ENCODE measurements at regions not wholly inside any gene's neighbourhood (a gene's known extent, or its start where the extent isn't known, plus 50 kb on each side); places are given as distances from the start of the nearest gene placed in this dataset.

- no peak overlapping the region for H3K4me2 ChIP-seq (ENCODE audit: low read length)
- intact Hi-C loops (cut with micrococcal nuclease) = no loop called here
- ATAC-seq (no peak), DNase-seq (ENCODE audit: low read depth, low spot score) (no peak)
- H3K79me2 ChIP-seq (ENCODE audit: insufficient read depth, low read length) = no peaks in the 10 kb centered on the region
- no peak overlapping the region for H3K9ac ChIP-seq (ENCODE audit: low read length)
- H3K9me3 ChIP-seq (ENCODE audit: control insufficient read depth in 1 of 2, insufficient read depth in 1 of 2, low read depth in 1 of 2, low read length in 2 of 2) = no peaks in the 10 kb centered on the region
- TF ChIP-seq TCF7L2 (IDR thresholded peaks at IDR 0.05; ENCODE audit: borderline replicate concordance, extremely low read depth, insufficient read depth, insufficient read length) = no peak
- no peak for TF ChIP-seq ATF3 (IDR thresholded peaks at IDR 0.05)
- no peak for TF ChIP-seq EGR1 (IDR thresholded peaks at IDR 0.05; ENCODE audit: low read depth)
- TF ChIP-seq SRF (IDR thresholded peaks at IDR 0.05; ENCODE audit: low read depth) = no peak
- TF ChIP-seq POLR2AphosphoS5 (IDR thresholded peaks at IDR 0.05; ENCODE audit: low read depth, low read length) = no peak
- no peak for TF ChIP-seq POLR2A (IDR thresholded peaks at IDR 0.05; ENCODE audit: borderline replicate concordance, extremely low read depth, insufficient read depth, insufficient read length)
- no peak for TF ChIP-seq CBX3 (IDR thresholded peaks at IDR 0.05; ENCODE audit: low read depth)
- TF ChIP-seq EZH2 (IDR thresholded peaks at IDR 0.05) = no peak
- no peak for TF ChIP-seq SIN3A (IDR thresholded peaks at IDR 0.05; ENCODE audit: low read depth)
- no peak overlapping the region for H2AFZ ChIP-seq (ENCODE audit: low read depth, low read length, poor library complexity, severe bottlenecking)
- H3K27ac ChIP-seq (ENCODE audit: low read depth, low read length) = no peak overlapping the region
- H3K4me3 ChIP-seq (replicated peaks in 1 of 2; ENCODE audit: low read depth in 1 of 2, low read length in 2 of 2) = no peak overlapping the region
- ChIA-PET POLR2A (no interaction called here), CTCF (no interaction called here), RAD21 (ENCODE audit: low non-redundant PET in 1 of 2, low total read pairs in 2 of 2, uncharacterized antibody in 2 of 2, unreplicated experiment in 2 of 2) (no interaction called here)
- no peaks in the 10 kb centered on the region for H3K9me2 ChIP-seq (ENCODE audit: insufficient read depth)
- no peaks in the 10 kb centered on the region for H3K27me3 ChIP-seq (ENCODE audit: insufficient read depth, low read length)
- no TSS peak for BruUV-seq (replicated peaks)
- H4K20me1 ChIP-seq (ENCODE audit: insufficient read depth) = no peaks in the 10 kb centered on the region
- H3K4me1 ChIP-seq (ENCODE audit: control insufficient read depth in 1 of 2, insufficient read depth in 2 of 2, low read length in 2 of 2) = no peaks in the 10 kb centered on the region
- H3K36me3 ChIP-seq (ENCODE audit: control insufficient read depth in 1 of 2, insufficient read depth in 2 of 2, low read length in 2 of 2) = no peaks in the 10 kb centered on the region
These were observed 54.2 kb upstream of the INPP5A start for GRCh38 chr10:132483394-132483793.

GRCh38 chr10:132484922-132485321 is 52.7 kb upstream of the INPP5A start:
- H3K79me2 ChIP-seq (ENCODE audit: insufficient read depth, low read length) = no peaks in the 10 kb centered on the region
- intact Hi-C loops (cut with micrococcal nuclease) = no loop called here
- ATAC-seq (no peak), DNase-seq (ENCODE audit: low read depth, low spot score) (no peak)
- ChIA-PET POLR2A (no interaction called here), RAD21 (ENCODE audit: low non-redundant PET in 1 of 2, low total read pairs in 2 of 2, uncharacterized antibody in 2 of 2, unreplicated experiment in 2 of 2) (no interaction called here), CTCF (no interaction called here)
- H3K27ac ChIP-seq (ENCODE audit: low read depth, low read length) = no peak overlapping the region
- H3K9ac ChIP-seq (ENCODE audit: low read length) = no peak overlapping the region
- H3K4me1 ChIP-seq (ENCODE audit: control insufficient read depth in 1 of 2, insufficient read depth in 2 of 2, low read length in 2 of 2) = no peaks in the 10 kb centered on the region
- H4K20me1 ChIP-seq (ENCODE audit: insufficient read depth) = no peaks in the 10 kb centered on the region
- no peak overlapping the region for H3K4me2 ChIP-seq (ENCODE audit: low read length)
- H3K4me3 ChIP-seq (replicated peaks in 1 of 2; ENCODE audit: low read depth in 1 of 2, low read length in 2 of 2) = no peak overlapping the region
- no peaks in the 10 kb centered on the region for H3K27me3 ChIP-seq (ENCODE audit: insufficient read depth, low read length)
- TF ChIP-seq ZBTB33 (IDR thresholded peaks at IDR 0.05; ENCODE audit: extremely low read depth, insufficient replicate concordance, low read length) (no peak), POLR2AphosphoS5 (IDR thresholded peaks at IDR 0.05; ENCODE audit: low read depth, low read length) (no peak), MAX (IDR thresholded peaks at IDR 0.05) (no peak), EGR1 (IDR thresholded peaks at IDR 0.05; ENCODE audit: low read depth) (no peak), ELF1 (IDR thresholded peaks at IDR 0.05; ENCODE audit: borderline replicate concordance, low read depth) (no peak), ZNF274 (IDR thresholded peaks at IDR 0.05; ENCODE audit: low read depth, low read length) (no peak), EZH2phosphoT487 (IDR thresholded peaks at IDR 0.05; ENCODE audit: borderline replicate concordance) (no peak)
- no peak overlapping the region for H2AFZ ChIP-seq (ENCODE audit: low read depth, low read length, poor library complexity, severe bottlenecking)
- no peaks in the 10 kb centered on the region for H3K36me3 ChIP-seq (ENCODE audit: control insufficient read depth in 1 of 2, insufficient read depth in 2 of 2, low read length in 2 of 2)
- no peaks in the 10 kb centered on the region for H3K9me2 ChIP-seq (ENCODE audit: insufficient read depth)
- BruUV-seq (replicated peaks) = no TSS peak
- H3K9me3 ChIP-seq (ENCODE audit: control insufficient read depth in 1 of 2, insufficient read depth in 1 of 2, low read depth in 1 of 2, low read length in 2 of 2) = no peaks in the 10 kb centered on the region

All from HCT116 (cell line).